Medulla oblongata (tissue), 1 donor: ENCODE measurements at regions not wholly inside any gene's neighbourhood (a gene's known extent, or its start where the extent isn't known, plus 50 kb on each side); places are given as distances from the start of the nearest gene placed in this dataset.
A peak's percentile ranks its signal among the peaks of the same experiment; 100 is the strongest.

Source experiments
- DNase-seq: peaks from one replicate; pipeline ENCODE4 v3.0.0-alpha.2; 2015; ENCODE audit errors: extremely low spot score

DNA sequence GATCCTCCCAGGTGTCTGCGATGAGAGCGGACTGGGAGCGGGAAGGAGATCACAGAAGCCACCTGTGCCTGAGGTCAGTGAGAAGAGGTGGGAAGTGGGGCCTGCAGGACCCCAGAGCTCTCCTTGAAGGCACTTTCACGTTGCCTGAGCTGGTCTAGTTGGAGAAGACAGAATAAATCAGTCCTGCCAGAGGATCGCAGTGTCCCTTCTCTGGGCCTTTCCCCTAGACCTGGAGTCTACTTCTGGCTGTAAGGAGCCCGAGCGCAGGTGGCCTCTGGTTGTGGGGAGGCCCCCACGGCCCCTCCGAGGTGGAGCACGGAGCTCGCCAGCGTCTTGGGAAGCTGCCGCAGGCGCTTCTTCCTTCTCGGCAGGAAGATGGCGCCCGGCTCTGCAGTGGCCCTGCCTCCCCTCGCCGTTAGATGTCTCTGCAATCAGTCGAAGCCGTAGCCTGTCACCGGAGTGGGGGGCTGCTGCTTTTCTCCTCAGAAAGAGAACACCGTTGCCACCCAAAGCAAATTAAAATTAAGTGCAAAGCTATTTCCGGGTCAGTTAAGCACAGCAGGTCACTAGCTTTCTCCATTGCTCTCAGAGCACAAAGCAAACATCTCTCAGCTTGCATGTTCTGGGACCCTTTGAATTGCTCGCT is 212.0 kb upstream of the MYT1L start:
- peak; percentile 33 for DNase-seq

DNA sequence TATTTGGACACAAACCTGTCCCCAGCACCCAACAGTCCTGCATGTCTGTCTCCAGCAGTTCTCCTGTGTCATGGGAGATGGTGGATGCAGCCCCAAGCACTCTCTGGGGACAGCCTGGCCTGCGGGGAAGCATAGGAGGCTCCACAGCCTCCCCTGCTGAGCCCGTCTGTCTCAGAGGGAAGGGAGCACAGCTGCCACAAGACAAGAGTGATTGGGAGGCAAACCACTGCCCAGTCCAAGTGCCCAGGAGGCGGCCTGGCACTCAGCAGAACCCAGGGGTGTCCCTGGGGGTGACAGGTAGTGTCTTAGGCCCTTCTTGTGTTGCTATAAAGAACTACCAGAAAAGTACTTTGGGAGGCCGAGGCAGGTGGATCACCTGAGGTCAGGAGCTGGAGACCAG is 211.2 kb upstream of the MYT1L start:
- DNase-seq, result no peak

DNA sequence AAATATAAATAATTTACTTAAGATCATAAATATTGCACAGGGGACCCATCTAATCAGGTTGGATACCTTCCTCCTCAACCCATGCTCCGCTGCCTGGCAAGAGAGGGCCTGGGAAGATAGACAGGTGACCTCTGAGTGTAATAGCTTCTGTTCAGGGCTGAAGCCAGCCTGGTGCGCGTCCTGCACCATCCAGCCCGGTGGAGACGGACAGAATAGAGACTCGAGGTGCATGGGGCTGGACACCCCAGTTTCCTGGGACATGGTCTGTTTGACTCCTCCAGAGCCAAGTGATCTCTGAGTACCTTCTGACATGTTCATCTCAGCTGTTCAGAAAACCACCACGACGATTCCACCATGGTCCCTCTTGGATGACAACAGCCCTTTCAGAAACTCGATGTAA is 209.3 kb upstream of the MYT1L start:
- no peak for DNase-seq

DNA sequence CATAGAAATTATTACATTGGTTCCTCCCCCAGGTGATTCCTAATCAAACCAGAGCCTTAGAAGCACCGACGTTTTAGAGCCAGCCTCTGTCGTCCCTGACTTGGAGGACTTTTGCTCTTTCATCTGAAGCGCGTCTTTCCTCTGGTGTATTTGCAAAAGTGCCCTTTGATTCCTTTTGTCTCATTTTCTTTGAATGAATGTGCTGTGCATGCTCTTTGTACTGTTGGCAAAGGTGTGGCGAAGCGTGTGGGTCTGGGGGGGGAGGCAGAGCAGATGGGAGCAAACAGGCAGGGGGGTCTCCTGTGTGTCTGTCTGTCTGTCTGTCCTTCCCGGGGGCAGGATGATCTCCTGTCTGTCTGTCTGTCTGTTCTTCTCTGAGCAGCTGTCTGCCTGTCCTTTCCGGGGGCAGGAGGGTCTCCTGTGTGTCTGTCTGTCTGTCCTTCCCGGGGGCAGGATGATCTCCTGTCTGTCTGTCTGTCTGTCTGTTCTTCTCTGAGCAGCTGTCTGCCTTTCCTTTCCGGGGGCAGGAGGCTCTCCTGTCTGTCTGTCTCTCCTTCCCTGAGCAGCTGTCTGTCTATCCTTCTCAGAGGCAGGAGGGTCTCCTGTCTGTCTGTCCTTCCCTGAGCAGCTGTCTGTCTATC is 205.5 kb upstream of the MYT1L start:
- DNase-seq, result no peak

DNA sequence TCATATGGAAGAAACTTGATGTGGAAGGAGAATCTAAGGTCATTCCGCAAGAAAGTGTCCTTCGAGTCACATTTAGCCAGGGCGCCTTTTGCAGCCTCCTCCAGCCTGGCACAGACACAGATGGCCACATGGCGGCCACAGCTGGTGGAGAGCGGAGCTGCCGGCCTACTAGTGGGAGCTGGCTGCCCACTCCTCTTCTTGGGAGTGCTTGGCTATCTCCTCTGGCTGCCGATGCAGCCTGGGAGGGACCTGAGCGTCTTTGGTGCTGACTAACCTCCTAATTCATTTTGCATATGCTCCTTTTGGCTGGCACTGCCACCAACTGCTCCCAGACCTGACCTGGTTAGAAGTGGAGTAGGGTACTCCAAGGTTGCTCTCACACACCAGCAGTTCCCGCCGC is 199.3 kb upstream of the MYT1L start:
- DNase-seq, result no peak

DNA sequence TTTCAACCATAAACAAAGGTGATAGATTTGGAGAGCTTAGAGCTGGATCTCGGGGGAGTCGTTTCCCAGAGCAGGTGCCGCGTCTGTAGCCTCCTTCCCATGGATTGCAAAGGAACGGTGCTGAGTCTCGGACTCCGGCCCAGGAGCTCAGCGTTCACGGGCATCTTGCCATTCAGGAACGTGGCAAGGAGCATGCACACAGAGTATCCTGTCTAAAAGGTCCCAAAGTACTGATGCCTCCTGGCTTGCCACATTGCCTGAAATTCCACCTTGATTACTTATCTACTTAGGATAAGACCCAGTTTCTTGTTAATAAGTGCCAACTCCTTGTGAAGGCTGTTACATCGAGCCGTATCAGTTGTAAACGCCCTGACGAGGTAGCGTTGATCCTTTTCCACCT is 197.8 kb upstream of the MYT1L start:
- no peak for DNase-seq

DNA sequence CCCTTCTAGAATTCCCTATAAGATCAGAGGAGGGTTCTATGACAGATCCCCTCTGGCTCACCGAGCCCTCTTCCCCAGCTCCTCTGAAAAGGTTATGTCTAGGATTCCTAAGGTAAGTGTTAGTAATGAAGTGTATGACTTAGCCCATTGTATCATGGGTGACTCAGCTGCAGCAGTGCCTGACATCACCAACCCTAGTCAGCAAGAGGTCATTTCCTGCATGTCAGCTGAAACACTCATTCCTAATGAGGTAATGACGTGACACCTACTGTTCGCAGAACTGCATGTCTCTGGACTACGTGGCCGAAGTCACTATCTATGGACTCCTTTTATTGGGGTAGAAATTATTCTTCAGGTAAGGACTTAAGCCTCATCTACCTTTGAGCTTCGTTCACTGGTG is 196.1 kb upstream of the MYT1L start:
- no peak for DNase-seq

DNA sequence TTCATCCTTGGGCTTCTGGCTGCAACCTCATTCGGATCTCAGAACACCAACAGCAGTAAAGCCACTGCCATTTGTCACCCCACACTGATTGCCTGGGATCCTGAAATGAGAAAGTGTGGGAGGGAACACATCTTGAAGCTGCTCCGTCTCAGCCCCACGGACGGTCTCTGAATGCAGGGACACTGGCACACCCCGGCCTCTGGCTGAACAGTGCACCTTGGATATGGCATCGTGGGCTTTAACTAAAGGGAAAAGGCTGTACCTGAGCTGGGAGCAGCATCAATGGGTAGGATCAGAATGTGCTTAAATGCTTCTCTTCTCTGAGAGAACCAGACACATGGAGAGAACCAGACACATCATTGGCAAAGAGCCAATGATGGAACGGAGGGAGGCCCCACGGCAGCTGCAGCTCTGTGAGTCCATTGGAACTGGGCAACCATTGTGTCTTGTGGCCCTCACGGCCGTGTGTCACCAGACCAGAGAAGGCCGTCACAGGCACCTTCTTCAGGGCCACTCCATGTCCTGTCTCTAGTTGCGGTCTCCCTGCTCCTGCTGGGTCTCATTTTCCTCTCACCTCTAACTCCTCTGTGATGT is 193.4 kb upstream of the MYT1L start:
- DNase-seq, result no peak

DNA sequence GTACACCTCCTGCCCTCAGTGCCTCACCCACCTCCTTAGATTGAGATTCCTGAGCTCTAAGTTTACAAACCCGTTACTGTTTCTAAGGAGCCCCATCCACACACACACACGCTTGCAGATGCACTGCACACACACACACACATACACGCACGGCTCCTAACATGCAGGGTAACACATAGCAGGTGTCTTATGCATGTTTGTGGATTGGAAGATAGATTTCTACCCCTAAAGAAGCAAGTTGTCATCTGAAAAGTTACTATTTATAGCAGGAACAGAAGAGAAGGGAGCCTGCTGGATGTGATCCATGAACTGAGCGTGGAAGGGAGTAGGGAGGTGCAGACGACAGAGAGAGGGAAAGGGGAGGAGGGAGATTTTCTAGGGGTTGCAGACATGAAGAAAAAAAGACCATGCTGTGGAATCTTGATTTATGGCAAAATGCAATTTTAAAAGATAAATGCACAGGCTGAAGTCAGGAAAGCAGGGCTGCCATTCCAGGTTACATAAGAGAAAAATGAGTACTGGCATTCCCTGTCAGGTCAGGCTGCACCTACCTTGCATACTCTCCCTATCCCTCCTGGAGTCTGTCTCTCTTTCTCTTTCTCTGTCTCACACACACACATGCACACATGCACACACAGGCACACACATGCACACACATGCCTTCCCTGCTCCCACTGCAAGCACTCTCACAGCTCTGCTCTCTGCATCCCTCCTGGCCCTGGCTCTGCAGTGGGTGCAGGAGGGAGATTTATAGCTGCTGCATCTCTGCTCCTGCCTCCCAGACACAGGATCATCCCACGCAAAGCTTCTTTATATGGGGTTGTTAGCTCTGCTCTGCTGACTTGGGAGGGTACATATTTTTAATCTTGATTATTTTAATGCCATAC is 192.6 kb upstream of the MYT1L start:
- DNase-seq, result no peak

DNA sequence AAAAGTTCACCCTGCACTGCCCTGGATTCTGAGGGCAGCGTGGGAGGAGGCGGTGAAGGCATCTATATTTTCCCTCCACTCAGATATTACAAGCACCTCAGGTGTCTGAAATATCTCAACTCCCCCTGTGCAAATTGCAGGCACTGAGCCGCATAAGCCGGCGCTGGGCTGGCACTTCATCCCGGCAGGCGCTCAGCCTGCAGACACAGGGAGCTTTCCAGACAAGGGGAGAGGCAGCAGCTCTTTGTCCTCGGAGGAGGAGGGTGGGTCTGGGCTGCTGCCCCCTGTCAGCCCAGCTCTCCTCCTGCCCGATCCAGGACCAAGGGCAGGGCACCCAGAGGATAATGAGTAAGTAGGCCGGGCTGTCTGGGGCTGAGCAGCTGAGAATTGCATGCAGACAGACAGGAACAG is 189.3 kb upstream of the MYT1L start:
- DNase-seq, result no peak

DNA sequence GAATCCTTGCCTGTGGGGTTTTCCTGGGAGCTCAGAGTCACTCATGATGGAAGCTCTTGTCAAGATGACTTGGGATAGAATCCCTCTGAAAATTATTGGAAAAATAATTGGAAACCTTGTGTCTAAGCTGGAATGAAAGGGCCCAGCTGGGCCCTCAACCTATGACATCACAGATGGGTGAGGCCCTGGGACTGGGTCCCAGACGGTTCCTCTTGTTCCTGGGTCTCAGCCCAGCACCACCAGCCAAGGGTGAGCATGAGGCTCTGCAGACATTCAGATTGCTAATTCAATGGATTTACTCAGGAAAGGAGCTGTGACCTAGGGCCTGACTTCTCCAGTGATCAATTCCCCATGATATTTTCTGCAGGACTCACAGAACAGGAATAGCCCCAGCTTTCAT is 188.3 kb upstream of the MYT1L start:
- no peak for DNase-seq

DNA sequence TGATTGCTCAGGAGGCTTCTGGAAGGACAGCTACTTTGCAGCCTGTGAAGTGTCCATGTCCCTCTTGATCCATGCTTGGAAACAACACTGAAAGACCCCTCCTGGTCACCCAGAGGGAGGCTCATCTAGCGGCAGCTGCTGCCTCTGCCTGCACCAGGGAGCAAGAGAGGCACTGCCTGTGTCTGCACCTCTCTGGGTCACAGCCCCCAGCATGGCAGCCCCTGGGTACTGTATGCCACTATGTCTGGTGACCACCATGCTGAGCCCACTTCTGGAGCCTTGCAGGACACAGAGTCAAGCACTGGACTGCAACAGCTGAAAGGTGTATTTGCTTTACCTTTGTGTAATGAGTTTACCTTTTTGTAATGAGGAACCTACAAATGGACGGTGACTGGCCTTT is 186.3 kb upstream of the MYT1L start:
- DNase-seq, result no peak

DNA sequence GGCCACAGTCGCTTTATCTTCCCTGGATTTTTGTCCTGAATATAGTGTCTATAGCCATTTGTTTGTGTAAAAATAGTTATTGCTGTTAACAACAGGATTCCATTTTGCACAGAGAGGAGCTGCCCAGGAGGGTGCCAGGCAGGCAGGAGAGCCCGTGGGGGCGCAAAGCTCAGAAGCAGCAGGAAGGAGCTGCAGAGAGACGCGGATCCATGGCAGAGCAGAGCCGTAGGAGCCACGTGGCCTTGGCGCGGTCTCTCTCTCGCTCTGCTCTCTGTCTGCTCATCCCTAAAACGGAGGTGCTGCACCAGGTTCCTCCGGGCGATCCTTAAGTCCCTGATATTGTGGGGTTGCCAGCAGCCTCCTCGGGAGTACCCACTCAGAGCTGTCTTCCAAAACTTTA is 185.3 kb upstream of the MYT1L start:
- no peak for DNase-seq

DNA sequence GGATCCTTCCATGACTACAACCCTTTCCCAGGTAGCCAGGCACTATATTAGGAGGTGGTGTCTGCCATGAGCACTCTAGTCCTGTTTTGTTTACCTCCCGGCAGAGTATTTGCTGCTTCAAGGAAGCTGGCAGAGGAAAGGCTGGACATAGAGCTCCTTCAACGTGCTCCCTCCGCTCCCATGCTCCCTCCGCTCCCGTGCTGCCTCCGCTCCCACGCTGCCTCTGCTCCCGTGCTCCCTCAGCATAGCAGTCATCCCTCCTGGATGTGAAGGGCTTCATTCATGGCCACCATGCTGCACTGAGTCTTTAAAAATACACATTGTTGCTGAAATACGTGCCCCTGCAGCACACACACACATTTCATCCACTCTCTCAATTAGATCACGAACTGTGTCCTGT is 181.9 kb upstream of the MYT1L start:
- DNase-seq, result no peak

DNA sequence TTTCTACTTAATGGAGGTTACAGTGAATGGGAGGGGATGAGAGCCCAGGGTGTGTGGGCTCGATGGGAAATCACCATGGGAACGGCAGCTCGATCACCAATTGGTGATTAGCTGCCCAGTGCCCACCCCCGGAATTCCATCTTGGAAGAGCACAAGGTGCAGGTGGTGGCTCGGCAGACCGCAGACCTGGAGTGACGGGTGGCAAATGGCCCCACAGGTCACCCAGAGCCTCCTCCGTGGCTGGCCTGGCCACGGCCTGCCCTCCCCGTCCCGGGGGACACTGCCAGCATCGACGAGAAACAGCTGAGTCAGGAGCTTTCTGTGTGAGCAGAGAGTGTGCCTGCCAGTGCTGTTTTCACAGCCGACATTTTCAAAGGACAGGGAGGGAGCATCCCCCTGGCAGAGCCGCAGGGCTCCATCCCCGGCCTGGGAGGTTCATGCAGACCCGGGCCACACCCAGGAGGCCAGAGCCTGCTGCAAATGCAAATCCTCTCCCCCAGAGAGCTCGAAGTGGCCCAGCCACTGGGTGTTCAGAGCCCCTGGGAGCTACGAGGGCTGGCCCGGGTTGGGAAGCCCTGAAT is 176.4 kb upstream of the MYT1L start:
- peak; percentile 10 for DNase-seq

DNA sequence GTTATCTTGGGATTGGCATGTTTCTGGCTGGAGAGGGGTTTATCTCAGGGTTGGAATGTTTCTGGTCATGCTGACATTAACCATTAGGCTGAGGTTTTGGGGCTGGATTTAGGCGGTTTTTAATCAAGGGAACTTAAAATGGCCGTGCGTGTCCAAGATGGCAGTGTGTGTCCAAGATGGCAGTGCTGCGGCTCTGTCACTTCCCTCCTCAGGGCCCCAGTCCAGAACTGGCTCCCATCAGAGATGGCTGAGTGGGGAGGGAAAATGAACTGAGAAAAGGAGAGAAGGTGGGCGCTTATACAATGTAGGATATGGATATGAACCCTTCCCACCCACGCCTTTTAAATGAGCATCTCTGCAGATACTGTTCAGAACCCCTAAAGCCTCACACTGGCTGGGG is 175.5 kb upstream of the MYT1L start:
- DNase-seq, result no peak

DNA sequence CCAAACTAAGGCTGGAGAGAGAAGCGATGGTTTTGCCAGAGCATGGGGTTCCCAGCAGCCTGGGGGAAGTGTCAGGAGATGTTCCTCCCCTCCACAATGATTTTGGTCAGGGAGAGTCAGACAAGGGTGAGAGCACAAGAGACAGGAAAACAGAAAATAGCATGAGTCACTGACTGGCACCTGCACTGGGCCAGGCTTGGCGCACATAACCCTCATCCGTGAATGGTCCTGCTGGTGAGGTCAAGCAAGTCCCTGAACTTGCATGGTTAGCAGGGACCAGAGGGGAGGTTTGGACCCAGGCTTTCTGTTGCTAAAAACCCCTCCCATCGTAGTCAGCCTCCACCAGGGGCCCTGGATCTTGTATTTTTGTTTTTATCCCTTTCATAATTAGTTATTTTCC is 174.5 kb upstream of the MYT1L start:
- no peak for DNase-seq

DNA sequence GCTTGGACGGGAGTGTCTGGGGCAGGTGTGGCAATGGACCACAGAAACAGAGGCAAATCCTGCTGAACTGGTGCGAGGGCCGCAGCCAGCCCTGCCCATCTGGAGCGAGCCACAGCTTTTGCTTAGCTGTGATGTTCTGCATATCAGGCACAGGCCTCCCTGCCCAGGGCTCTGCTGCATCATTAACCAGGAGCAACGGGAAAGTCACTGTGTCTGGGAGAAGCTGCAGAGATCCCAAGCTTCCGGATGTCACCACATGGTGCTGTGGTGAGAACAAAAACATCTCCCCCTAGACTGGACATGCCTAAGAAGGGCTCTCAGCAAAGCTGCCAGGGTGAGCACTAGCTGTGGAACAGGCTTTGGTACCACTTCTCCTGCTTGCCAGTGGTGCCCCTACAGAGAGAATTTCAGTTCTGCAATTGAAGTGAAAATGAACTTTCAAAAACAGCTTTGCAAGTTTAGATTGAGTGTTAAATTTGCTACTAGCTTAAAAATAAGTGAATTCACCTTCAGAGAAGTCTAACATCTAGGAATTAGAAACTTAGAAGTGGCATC is 172.9 kb upstream of the MYT1L start:
- no peak for DNase-seq

DNA sequence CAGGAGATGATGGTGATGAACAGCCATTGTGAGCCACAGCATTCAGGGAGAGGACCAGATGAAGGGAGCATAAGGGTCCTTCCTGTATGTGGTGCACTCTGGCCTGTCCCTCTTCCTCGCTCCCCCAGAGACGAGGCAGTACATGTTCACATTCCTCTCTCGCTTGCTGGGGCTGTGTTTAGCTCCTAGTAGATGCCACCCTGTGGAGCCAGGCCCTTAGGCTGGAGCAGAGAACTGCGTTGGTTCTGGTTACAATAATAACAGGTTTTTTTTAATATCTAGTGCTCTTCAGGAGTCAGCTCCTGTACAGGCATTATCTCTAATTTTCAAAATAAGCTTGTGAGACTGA is 171.1 kb upstream of the MYT1L start:
- no peak for DNase-seq

DNA sequence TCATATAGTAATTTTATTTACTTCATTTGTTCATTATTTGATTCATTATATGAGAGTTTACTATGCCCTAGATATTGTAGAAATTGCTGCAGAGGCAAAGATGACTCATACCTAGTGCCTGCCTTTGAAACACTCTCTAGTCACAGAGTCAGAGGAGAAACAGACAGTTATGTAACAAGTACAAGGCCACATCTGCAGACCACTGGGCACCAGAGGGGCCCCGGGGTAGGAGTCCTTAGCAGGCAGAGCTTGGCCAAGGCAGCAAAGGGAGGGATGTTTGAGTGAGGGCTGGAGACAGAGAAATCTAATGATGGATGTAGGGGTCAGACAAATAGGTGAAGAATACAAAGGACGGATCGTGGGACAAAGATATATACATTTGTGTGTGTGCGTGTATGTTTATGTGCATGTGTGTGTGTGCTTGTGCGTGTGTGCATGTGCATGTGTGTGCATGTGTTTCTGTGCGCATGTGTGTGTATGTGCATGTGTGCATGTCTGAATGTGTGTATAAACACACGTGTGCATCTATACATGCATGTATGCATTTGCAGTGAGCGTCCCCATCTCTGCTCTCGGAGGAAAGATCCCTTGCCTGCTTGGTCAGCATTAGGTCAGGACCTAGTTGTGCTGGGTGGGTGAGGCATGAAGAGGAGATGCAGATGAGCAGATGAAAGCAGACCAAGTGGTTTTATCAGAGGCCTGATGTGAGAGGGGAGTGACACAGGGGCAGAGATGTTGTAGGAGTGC is 170.6 kb upstream of the MYT1L start:
- no peak for DNase-seq

DNA sequence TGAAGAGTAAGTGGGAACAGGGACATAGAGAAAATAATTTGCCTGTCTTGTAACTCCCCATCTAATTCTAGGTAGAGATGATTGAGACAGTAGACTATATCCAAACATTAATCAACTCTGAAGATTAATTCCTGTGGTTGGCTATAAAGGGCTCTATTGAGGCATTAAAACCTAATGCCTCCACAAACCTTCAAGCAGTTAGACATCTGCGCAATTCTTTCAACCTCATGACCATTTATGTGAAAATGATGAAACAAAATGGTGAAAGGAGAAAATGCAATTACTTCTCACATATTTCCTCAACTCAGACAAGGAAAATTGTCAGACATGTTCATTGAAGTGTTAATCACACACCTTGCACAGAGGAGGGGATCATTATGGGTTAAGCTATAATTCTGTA is 164.5 kb upstream of the MYT1L start:
- no peak for DNase-seq
